ENCODE measurements at regions not wholly inside any gene's neighbourhood (a gene's known extent, or its start where the extent isn't known, plus 50 kb on each side); places are given as distances from the start of the nearest gene placed in this dataset.
"Not testable (repeated sequence)": the region's sequence is repeated elsewhere in the genome, so short reads cannot be mapped to it uniquely, and the experiment has no call there.

- Histone ChIP-seq H3K9ac (ENCODE audit: insufficient read length) (no peak overlapping the region), H3K36me3 (ENCODE audit: insufficient read depth, low read length) (no peaks in the 10 kb centered on the region), H3K9me3 (ENCODE audit: low read depth, low read length) (no peaks in the 10 kb centered on the region), H3K27ac (no peak overlapping the region), H3K4me3 (no peak overlapping the region)
- no peak for DNase-seq (ENCODE audit: low read depth, low spot score)
- TF ChIP-seq FOXP2 (optimal IDR thresholded peaks at IDR 0.05; ENCODE audit: control extremely low read depth, extremely low read length, insufficient read depth) (no peak), POLR2AphosphoS5 (IDR thresholded peaks at IDR 0.05; ENCODE audit: borderline replicate concordance, low read depth, low read length) (no peak), EZH2 (IDR thresholded peaks at IDR 0.05) (no peak)
These were observed 463.4 kb upstream of the MIR17HG start for GRCh38 chr13:90884066-90884465.

- Histone ChIP-seq H3K9me3 (ENCODE audit: low read depth, low read length) (no peaks in the 10 kb centered on the region), H3K36me3 (ENCODE audit: insufficient read depth, low read length) (no peaks in the 10 kb centered on the region), H3K9ac (ENCODE audit: insufficient read length) (no peak overlapping the region), H3K4me3 (no peak overlapping the region), H3K27ac (no peak overlapping the region)
- TF ChIP-seq POLR2AphosphoS5 (IDR thresholded peaks at IDR 0.05; ENCODE audit: borderline replicate concordance, low read depth, low read length) = no peak
- no peak for DNase-seq (ENCODE audit: low read depth, low spot score)
These were observed 457.3 kb upstream of the MIR17HG start for GRCh38 chr13:90889906-90890834.

- H3K9me3 ChIP-seq (ENCODE audit: low read depth, low read length) = no peaks in the 10 kb centered on the region
- TF ChIP-seq EZH2 (IDR thresholded peaks at IDR 0.05) = no peak
- TF ChIP-seq POLR2AphosphoS5 (IDR thresholded peaks at IDR 0.05; ENCODE audit: borderline replicate concordance, low read depth, low read length) = no peak
- TF ChIP-seq FOXP2 (optimal IDR thresholded peaks at IDR 0.05; ENCODE audit: control extremely low read depth, extremely low read length, insufficient read depth) = no peak
- H3K9ac ChIP-seq (ENCODE audit: insufficient read length) = no peak overlapping the region
- no peak overlapping the region for H3K4me3 ChIP-seq
- DNase-seq (ENCODE audit: low read depth, low spot score) = no peak
- H3K27ac ChIP-seq = no peak overlapping the region
- no peaks in the 10 kb centered on the region for H3K36me3 ChIP-seq (ENCODE audit: insufficient read depth, low read length)
These were observed 456.2 kb upstream of the MIR17HG start for GRCh38 chr13:90891329-90891728.

- not testable (repeated sequence) for H3K4me3 ChIP-seq; H3K9me3 ChIP-seq (ENCODE audit: low read depth, low read length); H3K27ac ChIP-seq; H3K9ac ChIP-seq (ENCODE audit: insufficient read length); DNase-seq (ENCODE audit: low read depth, low spot score); H3K36me3 ChIP-seq (ENCODE audit: insufficient read depth, low read length)
These were observed 454.3 kb upstream of the MIR17HG start for GRCh38 chr13:90893199-90893598.

- DNase-seq (ENCODE audit: low read depth, low spot score) = no peak
These were observed 451.5 kb upstream of the MIR17HG start for GRCh38 chr13:90896002-90896401.

GRCh38 chr13:90898811-90899210 is 448.7 kb upstream of the MIR17HG start:
- no peak overlapping the region for H3K4me3 ChIP-seq

More at GRCh38 chr13:90896002-90896401, 451.5 kb upstream of the MIR17HG start:
- Histone ChIP-seq H3K36me3 (ENCODE audit: insufficient read depth, low read length) (no peaks in the 10 kb centered on the region), H3K9me3 (ENCODE audit: low read depth, low read length) (no peaks in the 10 kb centered on the region), H3K4me3 (no peak overlapping the region), H3K27ac (no peak overlapping the region), H3K9ac (ENCODE audit: insufficient read length) (no peak overlapping the region)
- TF ChIP-seq EZH2 (IDR thresholded peaks at IDR 0.05) = no peak
- no peak for TF ChIP-seq FOXP2 (optimal IDR thresholded peaks at IDR 0.05; ENCODE audit: control extremely low read depth, extremely low read length, insufficient read depth)
- TF ChIP-seq POLR2AphosphoS5 (IDR thresholded peaks at IDR 0.05; ENCODE audit: borderline replicate concordance, low read depth, low read length) = no peak

GRCh38 chr13:90899416-90899815 is 448.1 kb upstream of the MIR17HG start:
- TF ChIP-seq EZH2 (IDR thresholded peaks at IDR 0.05) (no peak), FOXP2 (optimal IDR thresholded peaks at IDR 0.05; ENCODE audit: control extremely low read depth, extremely low read length, insufficient read depth) (no peak), POLR2AphosphoS5 (IDR thresholded peaks at IDR 0.05; ENCODE audit: borderline replicate concordance, low read depth, low read length) (no peak)
- no peaks in the 10 kb centered on the region for H3K9me3 ChIP-seq (ENCODE audit: low read depth, low read length)

More at GRCh38 chr13:90898811-90899210, 448.7 kb upstream of the MIR17HG start:
- no peak overlapping the region for H3K9ac ChIP-seq (ENCODE audit: insufficient read length)
- TF ChIP-seq FOXP2 (optimal IDR thresholded peaks at IDR 0.05; ENCODE audit: control extremely low read depth, extremely low read length, insufficient read depth) = no peak
- no peak for TF ChIP-seq POLR2AphosphoS5 (IDR thresholded peaks at IDR 0.05; ENCODE audit: borderline replicate concordance, low read depth, low read length)
- no peak for TF ChIP-seq EZH2 (IDR thresholded peaks at IDR 0.05)
- no peaks in the 10 kb centered on the region for H3K36me3 ChIP-seq (ENCODE audit: insufficient read depth, low read length)
- H3K27ac ChIP-seq = no peak overlapping the region
- H3K9me3 ChIP-seq (ENCODE audit: low read depth, low read length) = no peaks in the 10 kb centered on the region
- no peak for DNase-seq (ENCODE audit: low read depth, low spot score)

GRCh38 chr13:90902255-90902654 is 445.2 kb upstream of the MIR17HG start:
- H3K36me3 ChIP-seq (ENCODE audit: insufficient read depth, low read length) = no peaks in the 10 kb centered on the region
- no peak for DNase-seq (ENCODE audit: low read depth, low spot score)
- TF ChIP-seq POLR2AphosphoS5 (IDR thresholded peaks at IDR 0.05; ENCODE audit: borderline replicate concordance, low read depth, low read length) (no peak), EZH2 (IDR thresholded peaks at IDR 0.05) (no peak), FOXP2 (optimal IDR thresholded peaks at IDR 0.05; ENCODE audit: control extremely low read depth, extremely low read length, insufficient read depth) (no peak)
- H3K4me3 ChIP-seq = no peak overlapping the region
- H3K9me3 ChIP-seq (ENCODE audit: low read depth, low read length) = no peaks in the 10 kb centered on the region
- no peak overlapping the region for H3K27ac ChIP-seq
- no peak overlapping the region for H3K9ac ChIP-seq (ENCODE audit: insufficient read length)

More at GRCh38 chr13:90899416-90899815, 448.1 kb upstream of the MIR17HG start:
- DNase-seq (ENCODE audit: low read depth, low spot score) = no peak
- Histone ChIP-seq H3K9ac (ENCODE audit: insufficient read length) (no peak overlapping the region), H3K36me3 (ENCODE audit: insufficient read depth, low read length) (no peaks in the 10 kb centered on the region), H3K4me3 (no peak overlapping the region), H3K27ac (no peak overlapping the region)

- Histone ChIP-seq H3K9me3 (ENCODE audit: low read depth, low read length) (no peaks in the 10 kb centered on the region), H3K27ac (no peak overlapping the region), H3K4me3 (no peak overlapping the region), H3K9ac (ENCODE audit: insufficient read length) (no peak overlapping the region), H3K36me3 (ENCODE audit: insufficient read depth, low read length) (no peaks in the 10 kb centered on the region)
- TF ChIP-seq EZH2 (IDR thresholded peaks at IDR 0.05) (no peak), POLR2AphosphoS5 (IDR thresholded peaks at IDR 0.05; ENCODE audit: borderline replicate concordance, low read depth, low read length) (no peak), FOXP2 (optimal IDR thresholded peaks at IDR 0.05; ENCODE audit: control extremely low read depth, extremely low read length, insufficient read depth) (no peak)
- DNase-seq (ENCODE audit: low read depth, low spot score) = no peak
These were observed 440.9 kb upstream of the MIR17HG start for GRCh38 chr13:90906554-90906953.
